GM13976 (cell line): ENCODE measurements at regions not wholly inside any gene's neighbourhood (a gene's known extent, or its start where the extent isn't known, plus 50 kb on each side); places are given as distances from the start of the nearest gene placed in this dataset.

ENCODE experiments used
- DNase-seq: peaks from one replicate; pipeline ENCODE4 v3.0.0; 2012; ENCODE audit warnings: low spot score
- in situ Hi-C: fragments of 300-500 bp; cut with MboI; formaldehyde crosslinking; loops from one replicate; pipeline ENCODE4 v1.12.0; 2022; ENCODE audit warnings: low sequenced_read_pairs, mixed read lengths, inconsistent platforms; ENCODE audit not compliant: unreplicated experiment
- TF ChIP-seq, protein P1 (sequence below): IDR thresholded peaks from 2 replicates; pipeline ENCODE4 v1.5.1; 2012; ENCODE audit warnings: borderline replicate concordance, mild to moderate bottlenecking; ENCODE audit not compliant: insufficient read depth; ENCODE audit errors: extremely low read depth, missing control alignments, control extremely low read depth

DNA sequence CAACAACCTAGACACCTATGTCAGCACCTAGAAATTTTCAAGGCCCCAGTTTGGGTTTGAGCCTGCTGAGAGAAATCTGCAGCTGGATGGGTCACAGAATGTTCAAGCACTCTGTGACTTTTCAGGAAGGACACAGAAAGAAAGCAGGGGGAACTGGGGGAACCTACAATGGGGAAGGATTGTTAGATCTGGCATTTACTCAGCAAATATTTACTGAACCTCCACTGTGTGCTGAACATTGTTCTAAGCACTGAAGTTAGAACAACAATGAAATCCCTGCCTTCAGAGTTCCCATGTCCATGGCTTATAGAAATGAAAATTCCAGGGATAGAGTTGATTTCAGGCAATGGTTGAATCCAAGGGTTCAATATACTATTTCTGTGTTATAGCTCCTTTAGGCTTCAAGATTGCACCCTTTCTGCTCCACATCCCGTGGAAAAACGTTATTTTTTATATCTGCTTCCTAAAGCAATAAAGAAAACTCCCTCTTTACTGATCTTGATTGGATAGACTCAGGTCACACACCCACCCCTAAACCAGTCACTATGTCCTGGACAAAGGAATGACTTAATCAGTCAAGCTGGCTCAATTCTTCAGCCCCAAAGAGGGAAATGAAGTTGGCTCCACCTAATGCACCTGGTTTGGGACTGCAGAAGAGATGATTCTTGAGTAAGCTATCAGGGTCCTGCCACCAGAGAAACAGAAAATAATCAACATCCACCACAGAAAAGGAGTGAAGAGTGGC, 95.1 kb downstream of the OR5AK2 start:
- DNase-seq: no peak
- TF ChIP-seq, protein P1, sequence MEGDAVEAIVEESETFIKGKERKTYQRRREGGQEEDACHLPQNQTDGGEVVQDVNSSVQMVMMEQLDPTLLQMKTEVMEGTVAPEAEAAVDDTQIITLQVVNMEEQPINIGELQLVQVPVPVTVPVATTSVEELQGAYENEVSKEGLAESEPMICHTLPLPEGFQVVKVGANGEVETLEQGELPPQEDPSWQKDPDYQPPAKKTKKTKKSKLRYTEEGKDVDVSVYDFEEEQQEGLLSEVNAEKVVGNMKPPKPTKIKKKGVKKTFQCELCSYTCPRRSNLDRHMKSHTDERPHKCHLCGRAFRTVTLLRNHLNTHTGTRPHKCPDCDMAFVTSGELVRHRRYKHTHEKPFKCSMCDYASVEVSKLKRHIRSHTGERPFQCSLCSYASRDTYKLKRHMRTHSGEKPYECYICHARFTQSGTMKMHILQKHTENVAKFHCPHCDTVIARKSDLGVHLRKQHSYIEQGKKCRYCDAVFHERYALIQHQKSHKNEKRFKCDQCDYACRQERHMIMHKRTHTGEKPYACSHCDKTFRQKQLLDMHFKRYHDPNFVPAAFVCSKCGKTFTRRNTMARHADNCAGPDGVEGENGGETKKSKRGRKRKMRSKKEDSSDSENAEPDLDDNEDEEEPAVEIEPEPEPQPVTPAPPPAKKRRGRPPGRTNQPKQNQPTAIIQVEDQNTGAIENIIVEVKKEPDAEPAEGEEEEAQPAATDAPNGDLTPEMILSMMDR: no peak
- in situ Hi-C loops: loop anchor here (25.0 kb wide), 1 partner anchor 247 kb away; no protein-coding TSS in a partner anchor

DNA sequence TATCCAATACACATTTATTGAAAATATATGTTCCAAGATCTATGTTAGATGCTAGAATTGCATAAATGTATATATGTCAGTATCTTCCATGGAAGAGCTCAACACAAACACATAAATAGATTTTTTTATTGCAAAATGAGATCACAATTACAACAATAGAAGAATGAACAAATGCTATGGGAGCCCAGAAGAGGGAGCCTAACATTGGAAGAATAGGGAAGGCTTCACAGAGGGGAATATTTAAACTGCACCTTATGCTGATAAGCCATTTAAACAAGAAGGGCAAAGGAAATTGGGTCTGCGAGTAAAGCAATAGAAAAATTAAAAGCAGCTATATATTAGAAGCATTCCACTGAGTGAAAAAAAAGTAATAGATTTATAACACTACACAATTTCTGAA, 96.1 kb upstream of the LRRC55 start:
- TF ChIP-seq, protein P1: no peak
- in situ Hi-C loops: loop anchor here (25.0 kb wide), 1 partner anchor 248 kb away; no protein-coding TSS in a partner anchor

DNA sequence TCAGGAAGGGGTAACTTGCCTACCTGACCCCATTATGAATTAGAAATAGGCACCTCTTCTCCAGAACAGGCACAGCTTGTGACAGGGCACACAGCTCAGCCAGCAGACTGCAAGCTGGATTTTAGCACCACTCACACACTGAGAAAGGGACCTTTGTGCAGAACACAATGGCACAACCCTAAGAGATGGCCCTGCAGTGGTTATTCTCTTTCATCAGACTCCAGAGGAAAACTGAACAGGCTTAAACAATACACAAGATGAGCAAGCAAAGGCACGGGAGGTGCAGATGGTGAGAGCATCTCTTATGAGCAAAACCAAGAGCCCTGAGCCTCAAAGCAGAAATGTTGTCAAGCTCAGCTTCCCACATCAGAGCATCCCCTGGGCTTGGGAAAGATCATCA, 93.8 kb upstream of the LRRC55 start:
- TF ChIP-seq, protein P1: no peak
- in situ Hi-C loops: loop anchor here (25.0 kb wide), 1 partner anchor 251 kb away; no protein-coding TSS in a partner anchor
- no peak for DNase-seq

More for the DNA sequence above, 96.1 kb upstream of the LRRC55 start:
- DNase-seq: no peak

- TF ChIP-seq, protein P1: no peak
- no peak for DNase-seq
- in situ Hi-C loops: loop anchor here (25.0 kb wide), 1 partner anchor 255 kb away; no protein-coding TSS in a partner anchor
Measured at GRCh38 chr11:57092028-57092698, 89.6 kb upstream of the LRRC55 start.

- in situ Hi-C loops: loop anchor here (25.0 kb wide), 1 partner anchor 257 kb away; no protein-coding TSS in a partner anchor
- TF ChIP-seq, protein P1: no peak
- no peak for DNase-seq
Measured at GRCh38 chr11:57094181-57094935, 87.4 kb upstream of the LRRC55 start.

DNA sequence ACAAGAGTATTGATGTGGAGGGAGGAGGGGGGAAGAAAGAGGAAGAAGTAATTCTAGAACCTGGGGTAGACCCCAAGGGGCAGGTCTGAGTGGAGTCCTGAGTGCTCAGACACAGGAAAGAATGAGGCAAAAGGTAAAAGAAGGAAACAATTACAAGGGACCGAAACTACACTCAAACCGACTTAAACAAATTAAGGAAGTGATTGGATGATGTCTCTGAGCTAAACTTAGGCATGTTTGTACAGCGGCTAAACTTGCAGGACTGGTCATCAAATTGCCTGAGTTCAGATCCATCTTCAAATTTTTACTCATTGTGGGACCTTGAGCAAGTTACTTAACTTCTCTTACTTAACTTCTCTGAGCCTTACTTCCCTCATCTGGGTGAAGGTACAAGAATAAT, 86.3 kb upstream of the LRRC55 start:
- TF ChIP-seq, protein P1: no peak
- in situ Hi-C loops: loop anchor here (25.0 kb wide), 1 partner anchor 258 kb away; no protein-coding TSS in a partner anchor
- DNase-seq: no peak
